Neural crest cell (in vitro differentiated cells): ENCODE measurements at regions not wholly inside any gene's neighbourhood (a gene's known extent, or its start where the extent isn't known, plus 50 kb on each side); places are given as distances from the start of the nearest gene placed in this dataset.
"Not testable (repeated sequence)": the region's sequence is repeated elsewhere in the genome, so short reads cannot be mapped to it uniquely, and the experiment has no call there.

ENCODE experiments used
- DNase-seq: peaks from one replicate; pipeline ENCODE4 v3.0.0; 2021; ENCODE audit warnings: low read depth, mixed read lengths, low spot score
- H3K27ac Mint-ChIP-seq: one replicate; pipeline ENCODE4 v1.8.0; 2021; ENCODE audit warnings: mild to moderate bottlenecking, mixed read lengths; ENCODE audit not compliant: unreplicated experiment
- H3K27me3 Mint-ChIP-seq: 2 replicates; pipeline ENCODE4 v1.8.0; 2021; ENCODE audit warnings: low read depth, mild to moderate bottlenecking, mixed read lengths
- H3K36me3 Mint-ChIP-seq: 2 replicates; pipeline ENCODE4 v1.8.0; 2021; ENCODE audit warnings: low read depth, mild to moderate bottlenecking, mixed read lengths
- H3K4me1 Mint-ChIP-seq: 2 replicates; pipeline ENCODE4 v1.8.0; 2021; ENCODE audit warnings: mixed read lengths
- H3K4me3 Mint-ChIP-seq: one replicate; pipeline ENCODE4 v1.8.0; 2021; ENCODE audit warnings: mild to moderate bottlenecking, mixed read lengths
- H3K9me3 Mint-ChIP-seq: 2 replicates; pipeline ENCODE4 v1.8.0; 2021; ENCODE audit warnings: mixed read lengths
- TF ChIP-seq, protein P1 (sequence below): fragments of 200-600 bp; sonication (generic); conservative IDR thresholded peaks from 2 replicates; pipeline ENCODE4 v1.5.0; 2021; ENCODE audit warnings: antibody characterized with exemption, mild to moderate bottlenecking

DNA sequence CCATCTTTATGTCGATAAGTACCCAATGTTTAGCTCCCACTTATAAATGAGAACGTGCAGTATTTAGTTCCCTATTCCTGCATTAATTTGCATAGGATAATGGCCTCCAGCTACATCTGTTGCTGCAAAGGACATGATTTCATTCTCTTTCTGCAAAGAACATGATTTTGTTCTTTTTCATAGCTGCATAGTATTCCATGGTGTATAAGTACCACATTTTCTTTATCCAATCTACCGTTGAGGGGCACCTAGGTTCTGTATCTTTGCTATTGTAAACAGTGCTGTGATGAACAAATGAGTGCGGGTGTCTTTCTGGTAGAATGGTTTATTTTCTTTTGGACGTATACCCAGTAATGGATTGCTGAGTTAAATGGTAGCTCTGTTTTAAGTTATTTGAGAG is 63.0 kb downstream of the HLX start:
- DNase-seq, result no peak
- Mint-ChIP-seq H3K4me3 (no peak overlapping the region), H3K9me3 (no peaks in the 10 kb centered on the region), H3K4me1 (no peaks in the 10 kb centered on the region), H3K27me3 (peaks cover 37% of the 10 kb centered on the region), H3K36me3 (no peaks in the 10 kb centered on the region), H3K27ac (no peak overlapping the region)
- TF ChIP-seq, protein P1, sequence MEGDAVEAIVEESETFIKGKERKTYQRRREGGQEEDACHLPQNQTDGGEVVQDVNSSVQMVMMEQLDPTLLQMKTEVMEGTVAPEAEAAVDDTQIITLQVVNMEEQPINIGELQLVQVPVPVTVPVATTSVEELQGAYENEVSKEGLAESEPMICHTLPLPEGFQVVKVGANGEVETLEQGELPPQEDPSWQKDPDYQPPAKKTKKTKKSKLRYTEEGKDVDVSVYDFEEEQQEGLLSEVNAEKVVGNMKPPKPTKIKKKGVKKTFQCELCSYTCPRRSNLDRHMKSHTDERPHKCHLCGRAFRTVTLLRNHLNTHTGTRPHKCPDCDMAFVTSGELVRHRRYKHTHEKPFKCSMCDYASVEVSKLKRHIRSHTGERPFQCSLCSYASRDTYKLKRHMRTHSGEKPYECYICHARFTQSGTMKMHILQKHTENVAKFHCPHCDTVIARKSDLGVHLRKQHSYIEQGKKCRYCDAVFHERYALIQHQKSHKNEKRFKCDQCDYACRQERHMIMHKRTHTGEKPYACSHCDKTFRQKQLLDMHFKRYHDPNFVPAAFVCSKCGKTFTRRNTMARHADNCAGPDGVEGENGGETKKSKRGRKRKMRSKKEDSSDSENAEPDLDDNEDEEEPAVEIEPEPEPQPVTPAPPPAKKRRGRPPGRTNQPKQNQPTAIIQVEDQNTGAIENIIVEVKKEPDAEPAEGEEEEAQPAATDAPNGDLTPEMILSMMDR, result no peak

DNA sequence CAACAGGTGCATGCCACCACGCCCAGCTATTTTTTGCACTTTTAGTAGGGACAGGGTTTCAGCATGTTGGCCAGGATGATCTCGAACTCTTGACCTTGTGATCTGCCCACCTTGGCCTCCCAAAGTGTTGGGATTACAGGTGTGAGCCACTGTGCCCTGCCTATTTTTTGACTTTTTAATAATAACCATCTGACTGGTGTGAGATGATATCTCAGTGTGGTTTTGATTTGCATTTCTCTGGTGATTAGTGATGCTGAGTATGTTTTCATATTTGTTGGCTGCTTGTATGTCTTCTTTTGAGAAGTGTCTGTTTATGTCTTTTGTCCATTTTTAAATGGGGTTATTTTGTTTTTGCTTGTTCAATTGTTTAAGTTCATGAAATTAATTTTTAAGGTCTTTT is 63.7 kb downstream of the HLX start:
- H3K4me1 Mint-ChIP-seq, H3K36me3 Mint-ChIP-seq, H3K9me3 Mint-ChIP-seq, H3K4me3 Mint-ChIP-seq, H3K27ac Mint-ChIP-seq, DNase-seq: not testable (repeated sequence)
- peaks cover 35% of the 10 kb centered on the region for H3K27me3 Mint-ChIP-seq

DNA sequence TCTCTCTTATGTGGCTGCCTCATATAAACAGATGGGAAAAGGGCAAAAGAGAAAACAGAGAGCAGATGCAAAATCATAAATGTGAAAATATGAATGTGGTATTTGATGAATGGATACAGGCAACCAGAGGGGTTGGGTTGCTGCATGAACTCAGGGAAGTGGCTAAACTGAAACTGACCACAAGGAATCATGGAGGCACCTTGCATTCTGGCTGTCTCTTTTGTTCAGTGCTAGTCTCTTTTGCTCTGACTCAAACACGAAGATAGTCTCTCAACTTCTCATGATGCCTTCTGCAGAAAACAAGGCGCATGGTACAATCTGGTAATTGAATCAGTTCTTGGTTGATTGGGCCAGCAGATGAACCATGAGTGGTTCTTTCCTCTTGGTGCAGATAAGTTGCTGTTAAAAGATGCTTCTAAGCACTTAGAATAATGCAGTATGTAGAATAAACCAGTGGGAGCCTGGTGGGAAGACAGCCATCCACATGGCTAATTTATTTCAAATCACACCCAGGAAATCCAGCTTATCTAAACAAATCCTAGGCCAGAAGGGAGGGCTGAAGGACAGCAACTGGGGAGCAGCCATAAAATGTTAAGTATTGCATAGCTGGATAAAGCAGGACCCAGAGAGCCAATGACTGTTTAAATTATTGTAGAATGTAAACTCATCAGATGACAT is 64.2 kb downstream of the HLX start:
- Mint-ChIP-seq H3K27me3 (peaks cover 30% of the 10 kb centered on the region), H3K36me3 (no peaks in the 10 kb centered on the region), H3K4me1 (no peaks in the 10 kb centered on the region)

DNA sequence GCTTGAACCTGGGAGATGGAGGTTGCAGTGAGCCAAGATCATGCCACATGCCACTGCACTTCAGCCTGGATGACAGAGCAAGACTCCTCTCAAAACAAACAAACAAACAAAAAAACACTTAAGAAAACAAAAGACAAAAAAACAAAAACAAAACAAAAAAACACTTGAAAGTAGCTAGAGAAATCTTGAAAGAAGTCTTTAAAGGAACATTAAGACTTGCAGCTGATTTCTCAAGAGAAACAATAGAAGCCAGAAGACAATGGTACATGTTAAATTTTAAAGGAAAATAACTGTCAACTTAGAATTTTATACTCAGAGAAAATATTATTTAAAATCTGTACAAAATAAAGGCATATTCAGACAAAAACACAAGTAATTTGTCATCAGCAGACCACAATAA is 71.3 kb downstream of the HLX start:
- no peak overlapping the region for H3K4me3 Mint-ChIP-seq
- DNase-seq, result no peak
- H3K36me3 Mint-ChIP-seq, result no peaks in the 10 kb centered on the region
- H3K27me3 Mint-ChIP-seq, result peaks cover 6% of the 10 kb centered on the region
- no peak overlapping the region for H3K27ac Mint-ChIP-seq
- H3K9me3 Mint-ChIP-seq, result peaks cover 6% of the 10 kb centered on the region
- no peaks in the 10 kb centered on the region for H3K4me1 Mint-ChIP-seq
- TF ChIP-seq, protein P1, result no peak

More for the DNA sequence above, 64.2 kb downstream of the HLX start:
- TF ChIP-seq, protein P1, result no peak
- Mint-ChIP-seq H3K9me3 (peaks cover 2% of the 10 kb centered on the region), H3K4me3 (no peak overlapping the region), H3K27ac (no peak overlapping the region)
- no peak for DNase-seq

DNA sequence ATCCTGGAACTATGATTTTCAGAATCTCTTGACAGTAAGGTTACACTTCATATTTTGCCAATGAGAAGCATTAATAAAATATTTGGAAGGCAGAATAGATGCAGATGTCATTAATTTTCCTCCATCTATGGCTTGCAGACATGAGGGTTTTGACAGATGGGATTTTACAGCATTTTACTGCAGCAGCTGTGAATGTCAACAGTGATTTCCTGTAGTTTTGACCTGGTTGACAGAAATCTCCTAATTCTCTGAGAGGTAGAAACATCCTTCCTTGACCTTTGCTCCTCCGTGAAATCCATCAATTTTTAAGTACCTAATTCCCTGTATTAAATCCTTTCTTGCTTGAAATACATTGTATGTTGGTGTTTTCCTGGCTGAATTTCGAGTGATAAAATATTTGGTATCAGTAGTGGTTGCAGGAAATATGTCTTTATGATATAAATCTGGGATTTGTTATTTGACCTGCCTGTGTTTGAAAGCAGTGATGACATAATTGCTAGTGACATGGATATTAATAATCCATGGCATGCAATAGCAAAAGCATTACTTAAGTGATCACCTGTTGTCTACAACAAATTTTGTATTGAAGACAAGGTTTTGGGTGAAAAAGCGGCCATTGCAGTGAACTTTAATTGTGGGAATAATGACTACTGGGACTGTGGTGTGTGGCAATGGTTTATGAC is 73.9 kb downstream of the HLX start:
- Mint-ChIP-seq H3K27me3 (peaks cover 2% of the 10 kb centered on the region), H3K36me3 (no peaks in the 10 kb centered on the region), H3K9me3 (peaks cover 3% of the 10 kb centered on the region), H3K27ac (no peak overlapping the region), H3K4me3 (no peak overlapping the region), H3K4me1 (no peaks in the 10 kb centered on the region)
- no peak for DNase-seq
- TF ChIP-seq, protein P1, result no peak

DNA sequence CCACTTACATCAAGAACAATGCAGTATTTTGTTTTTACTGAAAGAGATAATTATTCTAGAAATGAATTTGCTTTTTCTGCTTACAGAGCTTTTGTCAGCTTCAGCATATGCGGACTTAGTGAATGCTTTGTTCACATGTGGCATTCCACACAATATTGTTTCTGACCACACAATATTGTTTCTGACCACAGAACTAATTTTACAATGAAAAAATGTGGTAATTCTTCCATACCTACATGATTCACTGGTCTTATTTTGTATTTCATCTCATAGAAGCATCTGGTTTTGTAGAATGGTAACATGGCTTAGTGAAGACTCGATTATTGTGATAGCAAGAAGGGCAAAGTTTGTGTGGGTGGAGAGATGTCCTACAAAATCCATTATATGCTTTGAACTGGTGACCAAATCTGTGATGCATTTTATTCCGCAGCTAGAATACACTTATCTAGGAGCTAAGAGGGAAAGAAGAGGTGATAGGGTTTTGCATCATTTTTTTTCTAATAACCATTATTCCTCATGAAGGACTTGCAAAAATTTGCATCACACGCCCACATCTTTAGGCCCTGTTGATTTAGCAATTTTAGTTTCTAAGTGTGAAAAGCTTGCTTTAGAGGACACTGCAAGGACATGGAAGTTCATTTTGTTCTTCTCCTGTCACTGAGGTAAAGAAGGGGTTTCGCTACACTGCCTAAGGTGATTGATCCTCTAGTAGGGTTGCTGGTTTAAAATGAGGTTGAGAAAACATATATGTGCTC is 75.3 kb downstream of the HLX start:
- no peak for DNase-seq
- H3K36me3 Mint-ChIP-seq, result no peaks in the 10 kb centered on the region
- peaks cover 2% of the 10 kb centered on the region for H3K27me3 Mint-ChIP-seq
- H3K9me3 Mint-ChIP-seq, result peaks cover 3% of the 10 kb centered on the region
- no peak overlapping the region for H3K4me3 Mint-ChIP-seq
- H3K4me1 Mint-ChIP-seq, result no peaks in the 10 kb centered on the region
- TF ChIP-seq, protein P1, result no peak
- no peak overlapping the region for H3K27ac Mint-ChIP-seq
